ENCODE measurements at regions not wholly inside any gene's neighbourhood (a gene's known extent, or its start where the extent isn't known, plus 50 kb on each side); places are given as distances from the start of the nearest gene placed in this dataset.

DNA sequence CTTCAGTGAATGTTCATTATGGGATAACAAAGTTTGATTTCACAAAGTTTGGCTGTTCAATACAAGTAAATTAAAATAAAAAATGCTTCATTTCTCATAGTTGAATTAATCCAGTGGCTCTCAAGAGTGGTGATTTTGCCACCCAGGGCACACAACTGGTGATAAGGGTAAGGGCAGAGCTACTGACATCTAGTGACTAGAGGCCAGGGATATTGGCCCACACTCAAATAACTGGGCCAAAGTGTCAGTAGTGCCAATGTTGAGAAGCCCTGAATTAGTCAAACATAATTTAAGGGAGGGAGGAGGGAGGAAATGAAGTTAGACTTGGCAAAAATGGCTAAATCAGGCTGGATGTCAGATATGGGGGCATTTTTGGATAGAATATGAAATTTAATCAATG is 880.5 kb upstream of the ADGRL4 start:
- H3K9me3 ChIP-seq = peaks cover 0 to 3% (median 0%) of the 10 kb centered on the region in 4 donors
- no peaks in the 10 kb centered on the region for H3K36me3 ChIP-seq
- TF ChIP-seq CTCF (IDR thresholded peaks at IDR 0.05) = no peak
- TF ChIP-seq POLR2A (IDR thresholded peaks at IDR 0.05) = no peak
- TF ChIP-seq POLR2AphosphoS5 (IDR thresholded peaks at IDR 0.05) = no peak
- no peak for TF ChIP-seq EP300 (IDR thresholded peaks at IDR 0.05)
- no peaks in the 10 kb centered on the region for H3K4me1 ChIP-seq
- H3K4me3 ChIP-seq = no peak overlapping the region
- H3K27ac ChIP-seq = no peak overlapping the region
- no peak for DNase-seq
- intact Hi-C loops (cut with DNase I) = no loop called here
- H3K27me3 ChIP-seq = no peaks in the 10 kb centered on the region

- Histone ChIP-seq H3K27me3 (no peaks in the 10 kb centered on the region), H3K4me3 (no peak overlapping the region), H3K27ac (no peak overlapping the region), H3K9me3 (peaks cover 0 to 3% (median 0%) of the 10 kb centered on the region in 4 donors), H3K4me1 (no peaks in the 10 kb centered on the region), H3K36me3 (no peaks in the 10 kb centered on the region)
- intact Hi-C loops (cut with DNase I) = no loop called here
- DNase-seq = no peak
- TF ChIP-seq CTCF (IDR thresholded peaks at IDR 0.05) = no peak
- no peak for TF ChIP-seq EP300 (IDR thresholded peaks at IDR 0.05)
- TF ChIP-seq POLR2AphosphoS5 (IDR thresholded peaks at IDR 0.05) = no peak
- no peak for TF ChIP-seq POLR2A (IDR thresholded peaks at IDR 0.05)
Measured at GRCh38 chr1:79885101-79885500, 878.6 kb upstream of the ADGRL4 start.

- intact Hi-C loops (cut with DNase I) = no loop called here
- Histone ChIP-seq H3K27me3 (no peaks in the 10 kb centered on the region), H3K27ac (no peak overlapping the region), H3K36me3 (no peaks in the 10 kb centered on the region), H3K4me1 (no peaks in the 10 kb centered on the region), H3K9me3 (no peaks in the 10 kb centered on the region), H3K4me3 (no peak overlapping the region)
- 83 to 86% methylated on average over 2 of the region's 2 CpGs for WGBS, 2 donors
- no peak for DNase-seq
- TF ChIP-seq EP300 (IDR thresholded peaks at IDR 0.05) (no peak), CTCF (IDR thresholded peaks at IDR 0.05) (no peak), POLR2A (IDR thresholded peaks at IDR 0.05) (no peak)
Measured at GRCh38 chr1:79877086-79877485, 870.6 kb upstream of the ADGRL4 start.

- H3K27me3 ChIP-seq = no peaks in the 10 kb centered on the region
Measured at GRCh38 chr1:79875187-79875586, 868.7 kb upstream of the ADGRL4 start.

More at GRCh38 chr1:79875187-79875586, 868.7 kb upstream of the ADGRL4 start:
- no peak overlapping the region for H3K4me3 ChIP-seq
- no peak for DNase-seq
- H3K4me1 ChIP-seq = no peaks in the 10 kb centered on the region
- no peaks in the 10 kb centered on the region for H3K36me3 ChIP-seq
- no peak overlapping the region for H3K27ac ChIP-seq
- intact Hi-C loops (cut with DNase I) = no loop called here
- H3K9me3 ChIP-seq = no peaks in the 10 kb centered on the region
- TF ChIP-seq CTCF (IDR thresholded peaks at IDR 0.05) (no peak), EP300 (IDR thresholded peaks at IDR 0.05) (no peak), POLR2A (IDR thresholded peaks at IDR 0.05) (no peak), POLR2AphosphoS5 (IDR thresholded peaks at IDR 0.05) (no peak)
- WGBS, 2 donors = 90 to 92% methylated on average over 5 of the region's 5 CpGs

All from sigmoid colon (tissue), 6 donors.